Panc1 (cell line): ENCODE measurements at regions not wholly inside any gene's neighbourhood (a gene's known extent, or its start where the extent isn't known, plus 50 kb on each side); places are given as distances from the start of the nearest gene placed in this dataset.

ENCODE experiments used
- ATAC-seq: fragments of 200-7000 bp; cut with Tn5 transposase; 2 replicates; pipeline ENCODE4 v1.9.1; 2020; ENCODE audit warnings: mild to moderate bottlenecking, moderate library complexity
- BruUV-seq: library from RNA; stranded (reverse); fragments of 400-500 nt; replicated peaks from 2 replicates; lab custom pipeline; 2021; lab: Mats Ljungman, UMichigan
- CTCF ChIA-PET: fragments of 300-600 bp; sonication (Branson Sonifier 250); formaldehyde crosslinking; loops from one replicate; lab custom pipeline; 2022; ENCODE audit warnings: antibody characterized with exemption; lab: Charles Lee
- POLR2A ChIA-PET: fragments of 300-600 bp; sonication (Branson Sonifier 250); formaldehyde crosslinking; loops from one replicate; lab custom pipeline; 2022; ENCODE audit warnings: antibody characterized with exemption; lab: Charles Lee
- DNase-seq: peaks from one replicate; pipeline ENCODE4 v3.0.0-alpha.2; 2010; ENCODE audit warnings: low read depth, low spot score
- H3K27ac ChIP-seq: 2 replicates; pipeline ENCODE4 v1.5.1; 2011; ENCODE audit warnings: mild to moderate bottlenecking, low read length, inconsistent platforms
- H3K27me3 ChIP-seq: fragments of 200-500 bp; sonication (Bioruptor generic); 2 replicates; pipeline ENCODE4 v1.6.0; 2014; ENCODE audit warnings: low read length, inconsistent platforms; ENCODE audit not compliant: control insufficient read depth, insufficient read depth
- H3K36me3 ChIP-seq: fragments of 200-500 bp; sonication (Bioruptor generic); 2 replicates; pipeline ENCODE4 v1.5.1; 2014; ENCODE audit warnings: inconsistent platforms, mild to moderate bottlenecking, low read length, moderate library complexity; ENCODE audit not compliant: control insufficient read depth, insufficient read depth
- H3K4me1 ChIP-seq: 2 replicates; pipeline ENCODE4 v1.5.1; 2011; ENCODE audit warnings: inconsistent platforms, mild to moderate bottlenecking, low read length, moderate library complexity; ENCODE audit not compliant: control insufficient read depth, insufficient read depth
- H3K4me3 ChIP-seq, 2 experiments: 2 replicates each; pipeline ENCODE4 v1.5.1; 2011 to 2012; ENCODE audit warnings: low read depth in 2 of 2, low read length in 2 of 2, mild to moderate bottlenecking in 2 of 2, inconsistent platforms in 1 of 2, moderate library complexity in 1 of 2
- H3K9me3 ChIP-seq: fragments of 200-500 bp; sonication (Bioruptor generic); 2 replicates; pipeline ENCODE4 v1.5.1; 2014; ENCODE audit warnings: low read depth, mild to moderate bottlenecking, inconsistent platforms, low read length, moderate library complexity; ENCODE audit not compliant: control insufficient read depth, insufficient read depth
- CTCF ChIP-seq: fragments of 450-650 bp; IDR thresholded peaks from 2 replicates; pipeline ENCODE4 v1.5.1; 2017; ENCODE audit warnings: mild to moderate bottlenecking
- POLR2AphosphoS5 ChIP-seq: IDR thresholded peaks from 2 replicates; pipeline ENCODE4 v1.6.1; 2012; ENCODE audit warnings: mild to moderate bottlenecking, low read depth, low read length, moderate library complexity
- REST ChIP-seq, 2 experiments: IDR thresholded peaks; 2 replicates each; pipeline ENCODE4 v1.6.1; 2011 to 2012; ENCODE audit warnings: low read depth in 2 of 2, control low read depth in 1 of 2, low read length in 1 of 2, mild to moderate bottlenecking in 1 of 2, moderate library complexity in 1 of 2; ENCODE audit not compliant: insufficient read depth in 1 of 2
- SIN3A ChIP-seq: IDR thresholded peaks from 2 replicates; pipeline ENCODE4 v1.6.1; 2012; ENCODE audit warnings: low read depth, mild to moderate bottlenecking, low read length, moderate library complexity, borderline replicate concordance; ENCODE audit not compliant: insufficient read depth
- TCF7L2 ChIP-seq: IDR thresholded peaks from 2 replicates; pipeline ENCODE4 v1.6.1; 2011; ENCODE audit warnings: mild to moderate bottlenecking, low read depth, low read length, inconsistent platforms
- in situ Hi-C: cut with HindIII; loops from 2 replicates; pipeline ENCODE4 v1.10.0; 2016; ENCODE audit warnings: low sequenced_read_pairs, low pct_unique_long_range_greater_than_20kb
- intact Hi-C: fragments of 100-400 bp; cut with micrococcal nuclease; formaldehyde crosslinking; loops from one replicate; pipeline ENCODE4 v1.10.0; 2022; ENCODE audit not compliant: unreplicated experiment

- POLR2A ChIA-PET = no interaction called here
- no peak for ATAC-seq
- intact Hi-C loops = no loop called here
- in situ Hi-C loops = no loop called here
- H3K4me3 ChIP-seq = no peak overlapping the region
- DNase-seq = no peak
- TF ChIP-seq POLR2AphosphoS5 (no peak), SIN3A (no peak), CTCF (no peak), REST (IDR thresholded peaks at IDR 0.05; ENCODE audit: insufficient read depth in 1 of 2, low read depth in 2 of 2, low read length in 1 of 2) (no peak), TCF7L2 (no peak)
- no peak overlapping the region for H3K27ac ChIP-seq
- CTCF ChIA-PET = no interaction called here
- BruUV-seq = no TSS peak
- no peaks in the 10 kb centered on the region for H3K27me3 ChIP-seq
- H3K36me3 ChIP-seq = no peaks in the 10 kb centered on the region
- no peaks in the 10 kb centered on the region for H3K9me3 ChIP-seq
- H3K4me1 ChIP-seq = no peaks in the 10 kb centered on the region
Observed at GRCh38 chr13:85019121-85019520, 780.1 kb downstream of the SLITRK6 start.

GRCh38 chr13:85013006-85013405, 786.2 kb downstream of the SLITRK6 start:
- intact Hi-C loops = no loop called here
- H3K27me3 ChIP-seq = no peaks in the 10 kb centered on the region
- in situ Hi-C loops = no loop called here
- H3K9me3 ChIP-seq = no peaks in the 10 kb centered on the region
- no TSS peak for BruUV-seq
- no peak for ATAC-seq
- H3K4me3 ChIP-seq = no peak overlapping the region
- H3K27ac ChIP-seq = no peak overlapping the region
- no peak for DNase-seq
- H3K36me3 ChIP-seq = no peaks in the 10 kb centered on the region
- H3K4me1 ChIP-seq = no peaks in the 10 kb centered on the region
- ChIA-PET CTCF (no interaction called here), POLR2A (no interaction called here)
- TF ChIP-seq POLR2AphosphoS5 (no peak), SIN3A (no peak), REST (IDR thresholded peaks at IDR 0.05; ENCODE audit: insufficient read depth in 1 of 2, low read depth in 2 of 2, low read length in 1 of 2) (no peak), TCF7L2 (no peak), CTCF (no peak)
